HCT116 (cell line): ENCODE measurements at regions not wholly inside any gene's neighbourhood (a gene's known extent, or its start where the extent isn't known, plus 50 kb on each side); places are given as distances from the start of the nearest gene placed in this dataset.

ENCODE experiments used
- ATAC-seq: fragments of 200-7000 bp; cut with Tn5 transposase; 2 replicates; pipeline ENCODE4 v1.9.1; 2020; ENCODE audit warnings: mild to moderate bottlenecking, moderate library complexity
- BruUV-seq: library from RNA; stranded (reverse); fragments of 400-500 nt; replicated peaks from 2 replicates; lab custom pipeline; 2021; lab: Mats Ljungman, UMichigan
- CTCF ChIA-PET: fragments of 300-600 bp; sonication (Branson Sonifier 250); formaldehyde crosslinking; loops from one replicate; lab custom pipeline; 2021; ENCODE audit warnings: antibody characterized with exemption; lab: Charles Lee
- POLR2A ChIA-PET: fragments of 300-600, 350-600 bp; sonication (Branson Sonifier 250); formaldehyde crosslinking; loops from one replicate; lab custom pipeline; 2021; ENCODE audit warnings: antibody characterized with exemption; lab: Charles Lee
- RAD21 ChIA-PET, 2 experiments: fragments of 300-600 bp; sonication (Branson Sonifier 250); formaldehyde crosslinking; loops; one replicate each; lab custom pipeline; 2023; ENCODE audit warnings: low total read pairs in 2 of 2; ENCODE audit not compliant: uncharacterized antibody in 2 of 2, unreplicated experiment in 2 of 2, low non-redundant PET in 1 of 2; lab: Charles Lee
- DNase-seq: peaks from one replicate; pipeline ENCODE4 v3.0.0-alpha.2; 2010; ENCODE audit warnings: low read depth, low spot score
- H2AFZ ChIP-seq: fragments of 200-600 bp; shearing (Covaris generic), sonication (generic); 2 replicates; pipeline ENCODE4 v1.6.1; 2017; ENCODE audit warnings: low read depth, mixed run types, mixed read lengths, antibody characterized with exemption, low read length; ENCODE audit not compliant: poor library complexity, severe bottlenecking
- H3K27ac ChIP-seq: 2 replicates; pipeline ENCODE4 v1.5.1; 2012; ENCODE audit warnings: low read depth, low read length
- H3K27me3 ChIP-seq: fragments of 200-600 bp; sonication (generic); 2 replicates; pipeline ENCODE4 v1.6.1; 2016; ENCODE audit warnings: mixed run types, low read length, mixed read lengths; ENCODE audit not compliant: insufficient read depth
- H3K36me3 ChIP-seq, 2 experiments: fragments of 200-500 bp in 1 of 2; fragments of 200-600 bp in 1 of 2; sonication (Bioruptor generic) in 1 of 2; sonication (generic) in 1 of 2; 2 replicates each; pipeline versions ENCODE4 v1.5.1 to v1.6.1; 2014 to 2016; ENCODE audit warnings: low read length in 2 of 2, inconsistent platforms in 1 of 2, mixed read lengths in 1 of 2, mixed run types in 1 of 2; ENCODE audit not compliant: insufficient read depth in 2 of 2, control insufficient read depth in 1 of 2
- H3K4me1 ChIP-seq, 2 experiments: fragments of 200-600 bp in 1 of 2; sonication (generic) in 1 of 2; 2 replicates each; pipeline versions ENCODE4 v1.5.1 to v1.6.1; 2012 to 2017; ENCODE audit warnings: low read length in 2 of 2, inconsistent platforms in 1 of 2, mild to moderate bottlenecking in 1 of 2, mixed read lengths in 1 of 2, mixed run types in 1 of 2, moderate library complexity in 1 of 2; ENCODE audit not compliant: insufficient read depth in 2 of 2, control insufficient read depth in 1 of 2
- H3K4me2 ChIP-seq: fragments of 200-600 bp; sonication (generic); 2 replicates; pipeline ENCODE4 v1.6.1; 2017; ENCODE audit warnings: mixed run types, low read length, mixed read lengths
- H3K4me3 ChIP-seq, 2 experiments: fragments of 200-600 bp in 1 of 2; sonication (generic) in 1 of 2; replicated peaks in 1 of 2; 2 replicates each; pipeline ENCODE4 v1.5.1; 2011 to 2016; ENCODE audit warnings: low read length in 2 of 2, control low read depth in 1 of 2, low read depth in 1 of 2, mild to moderate bottlenecking in 1 of 2, mixed read lengths in 1 of 2, mixed run types in 1 of 2
- H3K79me2 ChIP-seq: fragments of 200-600 bp; sonication (generic); 2 replicates; pipeline ENCODE4 v1.6.1; 2017; ENCODE audit warnings: mild to moderate bottlenecking, mixed run types, low read length, moderate library complexity, mixed read lengths; ENCODE audit not compliant: insufficient read depth
- H3K9ac ChIP-seq: fragments of 200-600 bp; sonication (generic); 2 replicates; pipeline ENCODE4 v1.6.1; 2016; ENCODE audit warnings: low read length, mixed read lengths
- H3K9me2 ChIP-seq: fragments of 200-600 bp; sonication (generic), shearing (Covaris generic); 2 replicates; pipeline ENCODE4 v1.6.1; 2017; ENCODE audit warnings: mixed run types, mild to moderate bottlenecking, moderate library complexity; ENCODE audit not compliant: insufficient read depth
- H3K9me3 ChIP-seq, 2 experiments: fragments of 200-500 bp in 1 of 2; fragments of 200-600 bp in 1 of 2; sonication (Bioruptor generic) in 1 of 2; sonication (generic) in 1 of 2; 2 replicates each; pipeline ENCODE4 v1.6.1; 2014 to 2017; ENCODE audit warnings: low read length in 2 of 2, mixed read lengths in 2 of 2, inconsistent platforms in 1 of 2, low read depth in 1 of 2, mild to moderate bottlenecking in 1 of 2, mixed run types in 1 of 2, moderate library complexity in 1 of 2; ENCODE audit not compliant: control insufficient read depth in 1 of 2, insufficient read depth in 1 of 2
- H4K20me1 ChIP-seq: fragments of 200-600 bp; sonication (generic), shearing (Covaris generic); 2 replicates; pipeline ENCODE4 v1.6.1; 2017; ENCODE audit warnings: mixed run types, mild to moderate bottlenecking, moderate library complexity; ENCODE audit not compliant: insufficient read depth
- CBX3 ChIP-seq: IDR thresholded peaks from 2 replicates; pipeline ENCODE4 v1.6.1; 2012; ENCODE audit warnings: low read depth
- CEBPB ChIP-seq: IDR thresholded peaks from 2 replicates; pipeline ENCODE4 v1.6.1; 2012; ENCODE audit warnings: low read depth
- EGR1 ChIP-seq: IDR thresholded peaks from 2 replicates; pipeline ENCODE4 v1.6.1; 2012; ENCODE audit warnings: low read depth
- ELF1 ChIP-seq: IDR thresholded peaks from 2 replicates; pipeline ENCODE4 v1.6.1; 2012; ENCODE audit warnings: low read depth, borderline replicate concordance
- FOSL1 ChIP-seq: IDR thresholded peaks from 2 replicates; pipeline ENCODE4 v1.6.1; 2012; ENCODE audit warnings: low read depth
- MAX ChIP-seq: IDR thresholded peaks from 2 replicates; pipeline ENCODE4 v1.6.1; 2012
- POLR2A ChIP-seq: IDR thresholded peaks from 2 replicates; pipeline ENCODE4 v1.7.0; 2011; ENCODE audit warnings: borderline replicate concordance; ENCODE audit not compliant: insufficient read depth, insufficient read length; ENCODE audit errors: extremely low read depth
- POLR2AphosphoS5 ChIP-seq: IDR thresholded peaks from 2 replicates; pipeline ENCODE4 v1.6.1; 2011; ENCODE audit warnings: mild to moderate bottlenecking, low read depth, low read length, moderate library complexity
- RAD21 ChIP-seq: IDR thresholded peaks from 2 replicates; pipeline ENCODE4 v1.6.1; 2012; ENCODE audit warnings: low read depth, mild to moderate bottlenecking
- REST ChIP-seq: IDR thresholded peaks from 2 replicates; pipeline ENCODE4 v1.6.1; 2012; ENCODE audit warnings: low read depth
- SIN3A ChIP-seq: IDR thresholded peaks from 2 replicates; pipeline ENCODE4 v1.6.1; 2012; ENCODE audit warnings: low read depth
- SP1 ChIP-seq: IDR thresholded peaks from 2 replicates; pipeline ENCODE4 v1.6.1; 2012; ENCODE audit warnings: low read depth
- SRF ChIP-seq: IDR thresholded peaks from 2 replicates; pipeline ENCODE4 v1.6.1; 2012; ENCODE audit warnings: low read depth
- TCF7L2 ChIP-seq: IDR thresholded peaks from 2 replicates; pipeline ENCODE4 v1.7.0; 2011; ENCODE audit warnings: borderline replicate concordance, inconsistent platforms; ENCODE audit not compliant: insufficient read depth, insufficient read length; ENCODE audit errors: extremely low read depth
- ZBTB33 ChIP-seq: IDR thresholded peaks from 2 replicates; pipeline ENCODE4 v1.6.1; 2011; ENCODE audit warnings: mild to moderate bottlenecking, low read length, moderate library complexity; ENCODE audit not compliant: insufficient replicate concordance; ENCODE audit errors: extremely low read depth
- intact Hi-C: fragments of 100-400 bp; cut with micrococcal nuclease; formaldehyde crosslinking; loops from 2 replicates; pipeline ENCODE4 v1.10.0; 2022

GRCh38 chr1:81351864-81352263 is 448.9 kb upstream of the ADGRL2 start:
- no peak overlapping the region for H3K27ac ChIP-seq
- H3K79me2 ChIP-seq = no peaks in the 10 kb centered on the region
- H3K36me3 ChIP-seq = no peaks in the 10 kb centered on the region
- H3K4me3 ChIP-seq = no peak overlapping the region
- no peaks in the 10 kb centered on the region for H3K4me1 ChIP-seq
- H3K9ac ChIP-seq = no peak overlapping the region
- no peaks in the 10 kb centered on the region for H3K9me2 ChIP-seq
- H3K9me3 ChIP-seq = no peaks in the 10 kb centered on the region
- no peaks in the 10 kb centered on the region for H4K20me1 ChIP-seq
- no TSS peak for BruUV-seq
- no peak overlapping the region for H3K4me2 ChIP-seq
- H2AFZ ChIP-seq = no peak overlapping the region
- no peak for DNase-seq
- H3K27me3 ChIP-seq = no peaks in the 10 kb centered on the region
- CTCF ChIA-PET = no interaction called here
- intact Hi-C loops = no loop called here
- POLR2A ChIA-PET = no interaction called here
- RAD21 ChIA-PET = no interaction called here
- no peak for ATAC-seq
- no peak for TF ChIP-seq POLR2A
- no peak for TF ChIP-seq EGR1
- TF ChIP-seq TCF7L2 = no peak
- no peak for TF ChIP-seq SIN3A
- no peak for TF ChIP-seq SRF
- no peak for TF ChIP-seq CEBPB
- no peak for TF ChIP-seq RAD21
- no peak for TF ChIP-seq SP1
- no peak for TF ChIP-seq MAX
- TF ChIP-seq FOSL1 = no peak
- no peak for TF ChIP-seq REST
- TF ChIP-seq ZBTB33 = no peak
- no peak for TF ChIP-seq POLR2AphosphoS5
- TF ChIP-seq CBX3 = no peak
- no peak for TF ChIP-seq ELF1
- TF ChIP-seq, all 23 proteins: peak for 0
